Iris pigment epithelial cell (primary cell): ENCODE measurements at regions not wholly inside any gene's neighbourhood (a gene's known extent, or its start where the extent isn't known, plus 50 kb on each side); places are given as distances from the start of the nearest gene placed in this dataset.

ENCODE experiments used
- DNase-seq: peaks from one replicate; pipeline ENCODE4 v3.0.0-alpha.2; 2011; ENCODE audit warnings: low read depth

- DNase-seq, result no peak
Observed at GRCh38 chr2:223386189-223386588, 216.0 kb downstream of the SCG2 start.

- no peak for DNase-seq
Observed at GRCh38 chr2:223386984-223387383, 215.2 kb downstream of the SCG2 start.

GRCh38 chr2:223389624-223390023 is 212.5 kb downstream of the SCG2 start:
- no peak for DNase-seq

- peak; percentile 27 for DNase-seq
Observed at GRCh38 chr2:223396993-223397392, 205.2 kb downstream of the SCG2 start.

GRCh38 chr2:223399357-223399957 is 202.7 kb downstream of the SCG2 start:
- DNase-seq, result no peak

GRCh38 chr2:223404616-223405015 is 197.5 kb downstream of the SCG2 start:
- DNase-seq, result no peak

GRCh38 chr2:223414646-223415045 is 187.5 kb downstream of the SCG2 start:
- DNase-seq, result peak; percentile 87

- DNase-seq, result no peak
Observed at GRCh38 chr2:223415071-223415470, 187.1 kb downstream of the SCG2 start.

GRCh38 chr2:223416815-223417610 is 185.1 kb downstream of the SCG2 start:
- DNase-seq, result peak; percentile 24

GRCh38 chr2:223418131-223418530 is 184.0 kb downstream of the SCG2 start:
- DNase-seq, result no peak

- no peak for DNase-seq
Observed at GRCh38 chr2:223418604-223419199, 183.5 kb downstream of the SCG2 start.

GRCh38 chr2:223420048-223420447 is 182.1 kb downstream of the SCG2 start:
- DNase-seq, result no peak

GRCh38 chr2:223431479-223431878 is 170.7 kb downstream of the SCG2 start:
- no peak for DNase-seq

- DNase-seq, result no peak
Observed at GRCh38 chr2:223433461-223433860, 168.7 kb downstream of the SCG2 start.

- no peak for DNase-seq
Observed at GRCh38 chr2:223437788-223438187, 164.4 kb downstream of the SCG2 start.

GRCh38 chr2:223439184-223439583 is 163.0 kb downstream of the SCG2 start:
- DNase-seq, result no peak

GRCh38 chr2:223439786-223440185 is 162.4 kb downstream of the SCG2 start:
- no peak for DNase-seq

- peak; percentile 27 for DNase-seq
Observed at GRCh38 chr2:223442847-223443246, 159.3 kb downstream of the SCG2 start.

GRCh38 chr2:223450246-223450645 is 151.9 kb downstream of the SCG2 start:
- DNase-seq, result no peak

GRCh38 chr2:223457301-223457700 is 144.9 kb downstream of the SCG2 start:
- DNase-seq, result no peak

GRCh38 chr2:223459328-223459939 is 142.7 kb downstream of the SCG2 start:
- DNase-seq, result peak; percentile 46

- no peak for DNase-seq
Observed at GRCh38 chr2:223460209-223460608, 142.0 kb downstream of the SCG2 start.

GRCh38 chr2:223460774-223461211 is 141.4 kb downstream of the SCG2 start:
- peak; percentile 90 for DNase-seq
